Activated gamma-delta T cell treated with anti-CD3 and anti-CD28 coated beads, Interleukin-2, amount 50 U/mL, for 16 hours (primary cell): ENCODE measurements at regions not wholly inside any gene's neighbourhood (a gene's known extent, or its start where the extent isn't known, plus 50 kb on each side); places are given as distances from the start of the nearest gene placed in this dataset.

Experiments
- DNase-seq: peaks from one replicate; pipeline ENCODE4 v3.0.0-alpha.2; 2020; ENCODE audit warnings: low read depth

- DNase-seq: no peak
Measured at GRCh38 chr15:69845159-69845558, 252.6 kb downstream of the TLE3 start.

DNA sequence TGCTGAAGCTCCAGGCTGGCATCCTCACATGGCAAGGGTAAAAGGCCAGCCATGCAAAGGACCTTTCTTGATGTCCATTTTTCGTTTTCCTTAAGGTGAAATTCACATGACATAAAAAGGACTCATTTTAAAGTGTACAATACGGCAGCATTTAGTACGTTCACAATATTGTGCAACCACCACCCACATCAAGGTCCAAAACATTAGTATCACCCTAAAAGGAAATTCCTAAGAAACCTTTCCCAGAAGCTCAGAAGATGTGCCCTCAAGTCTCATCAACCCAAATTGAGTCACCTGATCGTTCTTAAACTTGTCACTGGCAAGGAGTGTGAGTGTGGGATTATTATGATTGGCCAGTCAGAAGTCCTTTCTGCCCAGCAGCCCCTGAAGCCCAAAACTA lies 250.1 kb downstream of the TLE3 start:
- DNase-seq: no peak

DNA sequence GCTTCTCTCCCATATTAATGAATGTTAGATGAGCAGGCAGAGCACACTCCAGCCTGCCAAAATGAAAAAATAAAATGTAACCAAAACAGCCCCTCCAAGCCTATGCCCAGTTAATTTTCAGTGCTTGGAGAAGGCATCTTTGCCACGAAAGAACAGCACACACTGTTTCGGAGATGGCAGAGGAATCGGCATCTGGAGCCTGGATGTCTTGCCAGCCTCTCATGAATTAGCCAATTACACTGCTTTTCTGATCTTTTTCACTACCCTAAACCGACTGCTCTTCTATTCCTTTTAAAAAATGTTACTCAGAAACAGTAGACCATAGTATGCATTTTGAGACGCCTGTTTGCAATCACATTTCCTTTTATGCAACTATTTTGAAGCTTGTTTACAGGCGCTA lies 249.6 kb downstream of the TLE3 start:
- no peak for DNase-seq

DNA sequence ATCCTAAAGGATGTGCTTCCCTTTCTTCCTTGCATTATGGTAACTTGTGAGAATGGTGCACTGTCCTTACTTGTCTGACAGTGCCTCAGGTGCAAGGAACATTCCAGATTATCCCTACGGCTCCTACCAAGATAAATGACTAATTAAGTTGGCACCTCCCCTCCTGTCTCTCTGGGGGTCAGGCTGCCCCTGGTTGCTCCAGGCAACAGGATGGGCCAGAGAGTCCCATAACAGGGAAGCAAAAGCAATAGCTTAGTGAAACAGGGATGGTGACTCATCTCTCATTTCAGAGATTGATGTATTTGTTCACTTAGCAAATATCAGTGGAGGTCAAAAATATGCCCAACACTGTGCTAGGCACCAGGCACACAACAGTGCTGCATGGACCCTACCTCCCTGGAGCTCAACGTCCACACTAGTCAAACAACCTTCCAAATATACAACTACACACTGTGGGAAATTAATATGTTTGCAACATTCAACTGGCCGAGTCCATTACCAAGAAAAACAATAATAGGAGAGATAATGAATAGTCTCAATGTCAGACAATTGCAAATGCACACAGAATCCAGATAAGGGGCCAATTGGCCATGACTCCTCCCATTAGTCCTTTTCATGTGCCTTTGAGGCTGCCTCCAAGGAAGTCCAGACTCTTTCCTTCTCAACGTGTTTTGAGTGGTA lies 249.0 kb downstream of the TLE3 start:
- no peak for DNase-seq

- no peak for DNase-seq
Measured at GRCh38 chr15:69849232-69849610, 248.5 kb downstream of the TLE3 start.

GRCh38 chr15:69852482-69852881 lies 245.2 kb downstream of the TLE3 start:
- no peak for DNase-seq

DNA sequence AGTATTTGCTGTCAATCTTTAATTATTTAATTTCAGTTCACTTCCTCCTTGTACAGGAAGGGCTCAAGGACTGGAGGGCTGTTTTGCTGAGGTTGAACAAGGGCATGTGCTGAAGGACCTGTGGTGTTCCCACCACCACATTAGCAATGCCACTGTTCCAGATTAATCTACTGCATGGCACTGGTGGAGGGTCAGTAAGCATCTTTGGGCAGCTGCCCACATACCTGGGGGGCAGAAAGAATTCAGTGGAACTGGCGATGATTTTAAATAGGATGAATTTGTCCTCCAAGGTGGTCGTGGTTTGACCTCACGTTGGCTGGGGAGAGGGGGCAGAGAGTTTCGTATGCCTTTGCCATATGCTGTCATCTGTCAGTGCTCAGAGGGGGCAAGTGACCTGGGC lies 244.8 kb downstream of the TLE3 start:
- DNase-seq: no peak

DNA sequence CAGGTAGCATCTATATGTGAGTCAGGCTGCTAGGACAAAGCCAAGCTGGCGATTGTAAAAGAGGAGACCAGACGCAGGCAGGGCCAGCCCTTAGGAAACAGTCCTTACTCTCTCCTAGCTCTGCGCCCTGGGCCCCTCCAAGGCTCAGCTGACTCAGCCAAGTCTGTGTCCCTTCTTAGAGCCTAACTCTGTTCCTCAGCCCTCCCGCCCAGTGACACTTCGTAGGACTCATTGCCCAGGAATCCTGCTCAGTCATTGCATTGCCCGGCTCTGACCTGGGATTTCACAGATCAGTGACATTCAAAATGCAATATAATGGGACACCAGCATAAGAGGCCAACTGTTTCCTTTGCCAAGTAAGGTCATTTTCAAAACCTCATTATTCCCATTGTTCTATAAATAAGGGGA lies 244.2 kb downstream of the TLE3 start:
- no peak for DNase-seq

GRCh38 chr15:69854001-69854400 lies 243.7 kb downstream of the TLE3 start:
- DNase-seq: no peak

- no peak for DNase-seq
Measured at GRCh38 chr15:69854521-69855181, 243.1 kb downstream of the TLE3 start.

DNA sequence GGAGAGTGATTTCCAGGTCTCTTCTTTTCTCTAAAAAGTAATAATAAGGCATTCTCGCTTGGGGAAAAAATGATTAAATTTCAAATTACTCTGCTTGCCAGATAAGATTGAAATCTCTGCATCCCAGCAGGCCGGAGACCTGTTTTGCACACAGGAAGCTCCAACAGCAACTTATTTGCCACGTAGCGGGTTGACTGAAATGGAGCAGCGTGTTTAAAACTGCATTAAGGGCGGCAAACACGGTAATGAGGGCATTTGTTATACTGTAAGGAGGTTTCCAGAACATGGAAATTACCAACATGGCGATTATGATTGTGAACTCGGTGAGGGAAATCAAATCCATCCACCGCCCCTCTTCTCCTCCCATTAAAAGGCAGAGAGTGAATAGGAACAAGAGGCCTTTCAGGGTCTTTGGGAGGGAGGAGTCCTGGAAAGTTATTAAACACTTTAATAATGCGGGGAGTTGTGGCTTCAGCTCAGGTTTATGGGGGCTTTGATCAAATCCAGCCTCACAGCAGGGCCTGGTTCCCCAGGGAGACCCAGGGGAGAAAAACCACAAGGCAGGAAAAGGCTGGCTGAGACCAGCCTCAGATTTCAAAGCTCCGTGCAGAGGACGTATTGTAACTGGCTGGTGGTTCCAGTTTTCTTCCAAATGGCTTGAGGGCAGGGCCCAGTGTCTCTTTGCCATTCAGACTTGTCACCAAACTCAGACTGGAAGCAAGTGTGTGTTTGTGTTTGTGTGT lies 242.3 kb downstream of the TLE3 start:
- no peak for DNase-seq

GRCh38 chr15:69857250-69857649 lies 240.5 kb downstream of the TLE3 start:
- DNase-seq: no peak

DNA sequence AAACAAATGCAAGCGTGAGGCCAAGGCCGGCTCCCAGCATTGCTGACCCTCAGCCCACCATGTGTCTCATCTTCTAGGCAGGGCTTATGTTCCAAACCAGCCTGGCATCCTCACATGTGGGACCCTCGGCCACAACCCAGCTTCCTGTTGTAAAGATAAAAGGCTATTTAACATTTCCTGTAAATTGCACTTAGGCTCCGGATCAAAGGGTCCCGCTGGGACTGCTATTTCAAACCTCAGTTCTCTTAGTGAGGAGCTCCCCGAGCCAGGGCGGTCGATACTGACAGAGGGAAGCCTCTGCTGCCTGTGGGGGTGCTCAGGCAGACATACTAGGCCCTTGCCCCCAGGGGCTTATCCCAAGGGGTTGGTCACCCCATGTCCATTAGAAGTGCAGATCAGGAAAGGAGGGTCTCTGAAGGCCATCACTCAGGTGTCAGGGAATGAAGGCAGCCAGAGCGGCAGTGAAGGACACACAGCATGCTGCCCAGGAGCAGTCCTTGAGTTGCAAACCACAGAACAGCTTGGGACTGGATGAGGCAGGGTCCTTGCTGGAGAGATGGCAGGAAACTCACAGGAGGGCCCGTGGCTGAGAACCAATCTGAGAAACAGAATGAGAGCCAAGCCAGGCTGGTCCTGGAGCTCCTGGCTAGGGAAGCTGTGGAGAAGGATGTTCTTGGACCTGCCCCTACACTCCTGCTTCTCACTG lies 239.9 kb downstream of the TLE3 start:
- no peak for DNase-seq

GRCh38 chr15:69858456-69858855 lies 239.3 kb downstream of the TLE3 start:
- DNase-seq: no peak

GRCh38 chr15:69859866-69860265 lies 237.9 kb downstream of the TLE3 start:
- DNase-seq: no peak

- DNase-seq: no peak
Measured at GRCh38 chr15:69860321-69860720, 237.4 kb downstream of the TLE3 start.

DNA sequence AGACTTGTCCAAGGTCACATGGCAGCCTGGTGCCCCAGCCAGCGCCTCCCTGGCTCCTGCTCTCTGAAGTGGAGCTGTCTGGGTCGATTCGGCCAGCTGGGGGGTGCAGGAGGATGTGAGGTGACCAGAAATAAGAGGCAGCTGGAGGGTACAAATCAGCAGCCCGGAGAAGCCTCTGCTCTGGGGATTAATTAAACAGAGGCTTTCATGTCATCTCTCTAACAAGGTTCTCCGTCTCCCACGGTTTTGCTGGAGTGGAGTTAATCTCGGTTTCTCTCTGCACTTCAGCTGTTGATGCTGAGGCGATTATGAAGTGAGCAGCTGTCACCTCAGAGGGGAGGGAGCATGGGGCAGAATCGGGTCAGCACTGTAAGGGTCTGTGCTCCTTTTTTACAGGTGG lies 236.8 kb downstream of the TLE3 start:
- no peak for DNase-seq

DNA sequence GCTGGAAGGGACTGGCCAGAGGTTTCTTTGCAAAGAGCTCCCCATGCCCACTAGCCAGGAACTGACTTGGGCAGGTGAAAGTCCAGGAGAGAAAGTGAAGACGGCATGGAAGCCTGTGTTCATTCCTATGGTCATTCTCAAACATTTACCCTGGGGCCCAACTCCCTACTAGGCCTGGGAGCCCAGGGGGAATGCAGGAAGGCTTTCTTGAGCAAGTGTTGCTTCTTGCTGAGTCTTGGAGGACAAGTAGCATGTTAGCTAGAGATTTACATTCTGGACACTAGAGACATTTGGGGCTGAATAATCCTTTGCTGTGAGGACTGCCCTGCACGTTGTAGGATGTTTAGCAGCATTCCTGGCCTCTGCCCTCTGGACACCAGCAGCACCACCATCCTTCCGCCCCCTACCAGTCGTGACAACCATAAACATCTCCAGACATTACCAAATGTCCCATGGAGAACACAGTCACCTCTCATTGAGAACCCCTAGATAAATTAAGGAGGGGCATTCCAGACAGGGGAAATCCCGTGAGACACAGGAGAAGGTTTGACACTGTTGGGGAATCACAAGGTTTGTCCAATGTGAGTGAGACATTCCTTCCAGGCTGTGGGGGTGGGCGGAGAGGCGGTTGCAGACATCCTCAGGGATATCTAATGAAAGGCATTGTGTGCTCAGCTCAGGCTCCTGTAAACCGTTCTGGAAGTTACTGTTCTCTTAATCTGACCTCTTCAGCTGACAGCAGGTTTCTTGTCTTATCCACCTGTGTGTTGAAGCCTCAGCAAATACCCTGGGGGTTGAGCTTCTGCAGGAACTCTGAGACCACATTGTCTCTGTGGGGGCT lies 236.2 kb downstream of the TLE3 start:
- no peak for DNase-seq

GRCh38 chr15:69862540-69862939 lies 235.2 kb downstream of the TLE3 start:
- DNase-seq: no peak

DNA sequence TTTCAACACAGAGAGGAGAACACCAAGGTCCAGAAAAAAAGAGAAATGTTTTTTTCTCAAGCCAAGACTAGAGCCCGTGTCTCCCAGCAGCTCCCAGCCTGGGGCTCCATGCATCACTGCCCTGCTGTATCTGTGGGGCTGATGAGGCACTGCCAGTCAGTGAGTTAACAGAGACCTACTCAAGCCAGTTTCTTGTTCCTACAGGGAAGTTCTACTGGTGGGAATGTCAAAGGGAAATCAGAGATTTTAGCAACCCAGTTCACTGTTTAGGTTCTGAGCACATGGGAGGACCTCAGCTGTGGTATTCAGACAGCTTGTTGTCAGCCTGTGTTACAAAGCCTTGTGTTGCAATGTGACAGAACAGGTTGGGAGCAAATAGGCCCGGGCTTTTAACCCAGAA lies 234.3 kb downstream of the TLE3 start:
- no peak for DNase-seq

GRCh38 chr15:69865369-69865768 lies 232.3 kb downstream of the TLE3 start:
- no peak for DNase-seq

DNA sequence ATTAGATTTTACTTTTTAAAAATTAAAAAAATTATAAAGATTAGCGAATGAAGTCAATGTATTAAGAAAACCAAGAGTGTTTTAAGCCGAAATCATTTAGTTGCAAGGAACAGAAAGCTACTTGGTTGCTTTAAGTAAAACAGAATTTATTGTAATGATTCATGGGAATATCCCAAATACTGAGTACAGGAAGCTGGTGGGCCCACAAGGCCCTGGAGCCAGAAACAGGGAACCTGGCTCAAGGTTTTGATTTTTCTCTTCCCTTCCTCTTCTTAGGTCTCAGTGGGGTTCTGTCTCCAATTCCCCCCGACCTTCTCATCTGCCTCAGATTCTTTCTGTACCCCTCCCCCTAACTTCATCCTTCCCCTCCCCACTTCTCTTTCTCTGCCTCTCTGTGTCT lies 229.0 kb downstream of the TLE3 start:
- DNase-seq: no peak
